Fibroblast of villous mesenchyme (primary cell): ENCODE measurements at regions not wholly inside any gene's neighbourhood (a gene's known extent, or its start where the extent isn't known, plus 50 kb on each side); places are given as distances from the start of the nearest gene placed in this dataset.
A peak's percentile ranks its signal among the peaks of the same experiment; 100 is the strongest.

ENCODE experiments used
- DNase-seq: peaks from one replicate; pipeline ENCODE4 v3.0.0-alpha.2; 2010; ENCODE audit warnings: low read depth
- H3K4me3 ChIP-seq: 2 replicates; pipeline ENCODE4 v1.5.1; 2011; ENCODE audit warnings: low read depth, mild to moderate bottlenecking, low read length
- CTCF ChIP-seq: IDR thresholded peaks from 2 replicates; pipeline ENCODE4 v1.5.1; 2012; ENCODE audit warnings: low read depth, mild to moderate bottlenecking, low read length; ENCODE audit not compliant: insufficient read depth

- no peak for TF ChIP-seq CTCF
- no peak overlapping the region for H3K4me3 ChIP-seq
- DNase-seq: peak; percentile 77
These were observed 85.1 kb upstream of the CARD18 start for GRCh38 chr11:105224482-105225253.

DNA sequence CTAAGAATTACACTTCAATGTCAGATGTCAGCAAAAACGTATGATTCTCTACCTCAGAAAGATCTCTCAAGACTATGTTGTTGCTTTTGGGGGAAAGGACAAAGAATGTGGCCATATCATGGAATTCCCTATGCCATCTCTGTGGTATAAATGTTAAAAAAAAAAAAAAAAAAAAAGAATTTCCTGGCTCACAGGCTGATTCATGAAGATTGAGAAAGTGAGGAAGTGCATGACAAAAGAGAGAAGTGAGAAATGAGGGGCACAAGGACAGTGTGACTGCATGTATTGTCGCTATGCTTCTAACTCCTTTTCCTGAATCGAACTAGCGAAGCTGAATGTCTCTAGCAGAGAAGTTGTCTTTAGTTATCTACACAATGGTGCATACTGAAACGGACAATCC, 80.6 kb upstream of the CARD18 start:
- no peak overlapping the region for H3K4me3 ChIP-seq
- TF ChIP-seq CTCF: no peak
- no peak for DNase-seq

DNA sequence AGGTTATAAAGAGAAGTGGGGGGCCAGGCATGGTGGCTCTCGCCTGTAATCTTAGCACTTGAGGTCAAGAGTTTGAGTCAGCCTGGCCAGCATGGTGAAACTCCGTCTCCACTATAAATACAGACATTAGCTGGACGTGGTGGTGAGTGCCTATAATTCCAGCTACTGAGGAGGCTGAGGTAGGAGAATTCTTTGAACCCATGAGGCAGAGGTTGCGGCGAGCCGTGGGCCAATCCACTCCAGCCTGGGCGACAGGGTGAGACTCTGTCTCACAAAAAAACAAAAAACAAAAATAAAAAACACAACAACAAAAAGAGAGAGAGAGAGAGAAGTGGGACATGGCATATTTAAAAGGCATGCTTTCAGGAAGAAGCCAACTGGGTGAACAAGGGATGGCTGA, 80.1 kb upstream of the CARD18 start:
- DNase-seq: no peak
- TF ChIP-seq CTCF: no peak
- H3K4me3 ChIP-seq: no peak overlapping the region

DNA sequence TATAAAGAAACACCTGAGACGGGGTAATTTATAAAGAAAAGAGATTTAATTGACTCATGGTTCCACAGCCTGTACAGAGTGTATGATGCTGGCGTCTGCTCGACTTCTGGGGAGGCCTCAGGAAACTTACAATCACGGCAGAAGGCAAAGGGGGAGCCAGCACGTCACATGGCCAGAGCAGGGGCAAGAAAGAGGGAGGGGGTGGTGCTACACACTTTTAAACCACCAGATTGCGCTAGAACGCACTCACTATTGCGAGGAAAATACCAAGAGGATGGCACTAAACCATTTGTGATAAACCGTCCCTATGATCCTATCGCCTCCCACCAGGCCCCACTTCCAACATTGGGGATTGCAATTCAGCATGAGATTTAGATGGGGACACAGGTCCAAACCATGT, 79.7 kb upstream of the CARD18 start:
- no peak overlapping the region for H3K4me3 ChIP-seq
- TF ChIP-seq CTCF: no peak
- no peak for DNase-seq

GRCh38 chr11:105215528-105215927, 76.0 kb upstream of the CARD18 start:
- H3K4me3 ChIP-seq: no peak overlapping the region
- TF ChIP-seq CTCF: no peak
- no peak for DNase-seq

GRCh38 chr11:105211806-105212554, 72.4 kb upstream of the CARD18 start:
- DNase-seq: peak; percentile 70
- H3K4me3 ChIP-seq: no peak overlapping the region
- no peak for TF ChIP-seq CTCF
